ENCODE measurements at regions not wholly inside any gene's neighbourhood (a gene's known extent, or its start where the extent isn't known, plus 50 kb on each side); places are given as distances from the start of the nearest gene placed in this dataset.

DNA sequence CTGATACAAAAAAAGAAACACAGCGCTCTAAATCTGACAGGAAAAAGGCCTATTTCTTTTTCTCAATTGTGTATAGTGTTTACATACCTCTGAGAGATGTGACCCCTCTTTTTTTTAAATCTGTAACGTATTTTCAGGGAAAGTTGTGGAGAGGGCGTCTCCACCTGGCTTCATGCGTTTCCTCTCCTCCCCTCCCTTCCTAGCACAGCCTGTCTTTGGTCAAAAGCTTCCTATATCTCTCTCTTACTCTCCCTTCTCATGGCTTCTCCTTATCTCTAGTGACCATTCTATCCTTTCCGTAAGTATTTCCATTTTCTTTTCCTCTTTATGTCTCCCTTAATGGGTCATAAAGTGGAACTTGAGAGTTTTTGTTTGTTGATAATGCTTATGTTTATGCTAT is 458.9 kb downstream of the HACE1 start (continued):
- no peak for TF ChIP-seq NANOG (IDR thresholded peaks at IDR 0.05; ENCODE audit: insufficient read depth, low read depth, low read length, poor library complexity, severe bottlenecking)
- TF ChIP-seq KDM1A (IDR thresholded peaks at IDR 0.05; ENCODE audit: borderline replicate concordance, low read length), result no peak
- no peak for TF ChIP-seq FOSL1 (IDR thresholded peaks at IDR 0.05; ENCODE audit: insufficient read depth, low read depth, low read length)
- no peak for TF ChIP-seq TEAD4 (IDR thresholded peaks at IDR 0.05; ENCODE audit: low read depth, low read length)
- TF ChIP-seq SP1 (IDR thresholded peaks at IDR 0.05; ENCODE audit: low read depth, low read length), result no peak

Data from H1 (cell line).